ENCODE measurements at regions not wholly inside any gene's neighbourhood (a gene's known extent, or its start where the extent isn't known, plus 50 kb on each side); places are given as distances from the start of the nearest gene placed in this dataset.

DNA sequence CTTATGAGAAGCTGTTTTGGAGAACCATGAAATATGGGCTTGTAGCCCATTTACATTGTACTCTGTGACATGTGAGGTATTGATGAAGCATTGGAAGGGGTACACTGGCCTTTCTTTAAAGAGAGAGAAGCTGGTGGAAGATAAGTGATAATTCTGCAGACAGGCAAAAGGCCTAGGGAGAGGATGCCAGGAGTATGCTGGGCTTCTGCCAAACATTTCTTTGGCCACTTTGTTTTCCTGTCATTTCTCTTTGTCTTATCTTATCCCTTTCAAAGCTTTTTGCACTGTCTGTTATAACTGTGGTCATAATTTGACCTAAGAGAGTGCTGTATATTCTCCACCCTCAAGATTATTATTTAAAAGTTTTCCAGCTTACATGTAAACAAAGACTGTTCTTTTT lies 109.6 kb upstream of the SEMA6D start:
- DNase-seq (no peak), ATAC-seq (ENCODE audit: low read depth) (no peak)
- Histone ChIP-seq H2AFZ (replicated peaks; ENCODE audit: low read length, poor library complexity) (no peak overlapping the region), H3K79me1 (ENCODE audit: low read depth in 1 of 2, low read length in 2 of 2) (no peaks in the 10 kb centered on the region), H4K5ac (ENCODE audit: low read depth, low read length) (no peak overlapping the region), H2BK15ac (ENCODE audit: low read depth, low read length) (no peak overlapping the region), H3K36me3 (ENCODE audit: control insufficient read depth, insufficient read depth, low read length) (no peaks in the 10 kb centered on the region), H4K8ac (ENCODE audit: low read depth in 2 of 2, low read length in 2 of 2) (no peak overlapping the region), H3K4me3 (ENCODE audit: insufficient read depth, low read depth, low read length) (no peak overlapping the region), H3K9ac (ENCODE audit: low read depth, low read length) (no peak overlapping the region), H4K91ac (ENCODE audit: insufficient read depth, low read depth, low read length) (no peak overlapping the region), H3K23ac (ENCODE audit: low read depth, low read length) (no peak overlapping the region), H2BK5ac (ENCODE audit: low read depth, low read length, poor library complexity, severe bottlenecking) (no peak overlapping the region), H2BK20ac (ENCODE audit: low read depth, low read length) (no peak overlapping the region), H3K9me1 (ENCODE audit: insufficient read depth, low read length) (no peaks in the 10 kb centered on the region; the same call in 1 of the 2 replicates), H3K56ac (ENCODE audit: extremely low read depth, insufficient read depth, low read length) (no peak overlapping the region), H3K27me3 (ENCODE audit: control insufficient read depth, insufficient read depth, low read length) (no peaks in the 10 kb centered on the region; the same call in 1 of the 2 replicates), H3K9me3 (ENCODE audit: control insufficient read depth, insufficient read depth, low read length) (no peaks in the 10 kb centered on the region), H2AK9ac (replicated peaks; ENCODE audit: low read depth, low read length, poor library complexity) (no peak overlapping the region), H3K14ac (replicated peaks; ENCODE audit: low read depth, low read length) (no peak overlapping the region), H2BK120ac (ENCODE audit: low read depth, low read length) (no peak overlapping the region), H3K4me2 (ENCODE audit: low read depth, low read length) (no peak overlapping the region), H4K20me1 (ENCODE audit: insufficient read depth, low read length) (no peaks in the 10 kb centered on the region), H3K18ac (ENCODE audit: low read depth, low read length) (no peak overlapping the region), H2AK5ac (ENCODE audit: low read depth, low read length) (no peak overlapping the region), H3K4ac (ENCODE audit: low read depth, low read length) (no peak overlapping the region), H3K4me1 (ENCODE audit: control insufficient read depth, insufficient read depth, low read length) (no peaks in the 10 kb centered on the region), H3K27ac (ENCODE audit: insufficient read depth, low read length) (no peak overlapping the region)
- no peak for TF ChIP-seq NFE2L2 (IDR thresholded peaks at IDR 0.05; ENCODE audit: low read depth, low read length)
- POLR2A ChIA-PET (ENCODE audit: unreplicated experiment) = no interaction called here
- dilution Hi-C loops (cut with HindIII; ENCODE audit: low sequenced_read_pairs, unreplicated experiment) = no loop called here
- CTCF ChIA-PET = no interaction called here
- intact Hi-C loops (cut with micrococcal nuclease) = no loop called here
- BruUV-seq (replicated peaks) = no TSS peak
- in situ Hi-C loops (cut with MboI; ENCODE audit: low sequenced_read_pairs) = no loop called here

All from IMR-90 (cell line).